ENCODE measurements at regions not wholly inside any gene's neighbourhood (a gene's known extent, or its start where the extent isn't known, plus 50 kb on each side); places are given as distances from the start of the nearest gene placed in this dataset.

DNA sequence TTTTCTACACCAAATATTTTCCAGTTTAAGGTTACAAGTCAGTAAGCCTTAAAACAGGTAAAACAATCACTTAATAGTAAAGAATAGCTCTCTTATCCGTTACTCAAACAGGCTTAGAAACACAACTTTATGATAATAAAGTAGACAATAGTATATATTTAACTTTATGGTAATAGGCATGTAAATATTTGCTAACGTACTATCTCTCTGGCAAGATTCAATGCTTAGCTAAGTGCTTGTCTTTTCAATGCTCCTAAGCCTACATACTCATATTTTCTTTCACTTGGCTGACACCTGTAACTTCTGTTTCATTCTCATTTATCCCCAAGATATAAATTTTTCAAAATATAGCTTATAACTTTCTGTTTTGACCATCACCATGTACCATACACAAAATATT is 358.2 kb downstream of the HTR1B start:
- intact Hi-C loops (cut with micrococcal nuclease; ENCODE audit: unreplicated experiment): no loop called here
- H3K9me3 Mint-ChIP-seq (ENCODE audit: unreplicated experiment): no peaks in the 10 kb centered on the region
- H3K4me3 Mint-ChIP-seq (ENCODE audit: unreplicated experiment): no peak overlapping the region
- peaks cover 18% of the 10 kb centered on the region for H3K27me3 Mint-ChIP-seq (ENCODE audit: insufficient read depth, unreplicated experiment)
- H3K4me1 ChIP-seq: no peaks in the 10 kb centered on the region
- no peaks in the 10 kb centered on the region for H3K36me3 ChIP-seq (ENCODE audit: control insufficient read depth, insufficient read depth, low read length)
- no peak overlapping the region for H3K4me3 ChIP-seq (ENCODE audit: low read depth, low read length)
- BruUV-seq (replicated peaks): no TSS peak
- CTCF ChIA-PET: no interaction called here
- TF ChIP-seq, protein P1, sequence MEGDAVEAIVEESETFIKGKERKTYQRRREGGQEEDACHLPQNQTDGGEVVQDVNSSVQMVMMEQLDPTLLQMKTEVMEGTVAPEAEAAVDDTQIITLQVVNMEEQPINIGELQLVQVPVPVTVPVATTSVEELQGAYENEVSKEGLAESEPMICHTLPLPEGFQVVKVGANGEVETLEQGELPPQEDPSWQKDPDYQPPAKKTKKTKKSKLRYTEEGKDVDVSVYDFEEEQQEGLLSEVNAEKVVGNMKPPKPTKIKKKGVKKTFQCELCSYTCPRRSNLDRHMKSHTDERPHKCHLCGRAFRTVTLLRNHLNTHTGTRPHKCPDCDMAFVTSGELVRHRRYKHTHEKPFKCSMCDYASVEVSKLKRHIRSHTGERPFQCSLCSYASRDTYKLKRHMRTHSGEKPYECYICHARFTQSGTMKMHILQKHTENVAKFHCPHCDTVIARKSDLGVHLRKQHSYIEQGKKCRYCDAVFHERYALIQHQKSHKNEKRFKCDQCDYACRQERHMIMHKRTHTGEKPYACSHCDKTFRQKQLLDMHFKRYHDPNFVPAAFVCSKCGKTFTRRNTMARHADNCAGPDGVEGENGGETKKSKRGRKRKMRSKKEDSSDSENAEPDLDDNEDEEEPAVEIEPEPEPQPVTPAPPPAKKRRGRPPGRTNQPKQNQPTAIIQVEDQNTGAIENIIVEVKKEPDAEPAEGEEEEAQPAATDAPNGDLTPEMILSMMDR (IDR thresholded peaks at IDR 0.05; ENCODE audit: insufficient read depth in 1 of 2, low read depth in 1 of 2, low read length in 1 of 2, severe bottlenecking in 1 of 2, unreplicated experiment in 1 of 2): no peak
- no peak for DNase-seq
- no peaks in the 10 kb centered on the region for H3K36me3 Mint-ChIP-seq (ENCODE audit: insufficient read depth, unreplicated experiment)
- H3K27me3 ChIP-seq (replicated peaks; ENCODE audit: control insufficient read depth, insufficient read depth, low read length): no peaks in the 10 kb centered on the region
- POLR2A ChIA-PET: no interaction called here
- H3K4me1 Mint-ChIP-seq (ENCODE audit: low read depth, unreplicated experiment): no peaks in the 10 kb centered on the region
- no peaks in the 10 kb centered on the region for H3K9me3 ChIP-seq
- no peak overlapping the region for H3K27ac Mint-ChIP-seq (ENCODE audit: unreplicated experiment)

DNA sequence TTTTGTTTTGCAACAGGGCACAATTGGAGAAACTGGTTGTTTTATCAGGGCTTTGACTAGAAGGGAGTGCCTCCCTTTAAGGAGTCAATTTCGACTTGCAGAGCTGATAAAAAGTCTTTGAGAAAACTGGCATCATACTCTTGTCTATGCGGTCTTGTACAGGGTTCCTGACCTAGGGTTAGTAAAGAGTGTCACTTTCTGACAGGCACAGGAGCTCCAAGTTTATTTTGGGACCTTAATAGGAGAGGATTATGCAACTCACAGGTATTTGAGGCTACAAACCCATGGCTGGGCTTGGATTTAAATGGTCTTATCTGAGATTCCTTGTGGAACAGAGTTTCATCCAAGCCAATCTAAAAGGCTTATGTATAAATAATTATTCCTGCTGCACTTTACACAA is 365.4 kb downstream of the HTR1B start:
- Mint-ChIP-seq H3K27ac (ENCODE audit: unreplicated experiment) (no peak overlapping the region), H3K36me3 (ENCODE audit: insufficient read depth, unreplicated experiment) (no peaks in the 10 kb centered on the region), H3K9me3 (ENCODE audit: unreplicated experiment) (no peaks in the 10 kb centered on the region), H3K4me1 (ENCODE audit: low read depth, unreplicated experiment) (no peaks in the 10 kb centered on the region), H3K27me3 (ENCODE audit: insufficient read depth, unreplicated experiment) (peaks cover 4% of the 10 kb centered on the region), H3K4me3 (ENCODE audit: unreplicated experiment) (no peak overlapping the region)
- intact Hi-C loops (cut with micrococcal nuclease; ENCODE audit: unreplicated experiment): no loop called here
- no peak for DNase-seq
- Histone ChIP-seq H3K9me3 (no peaks in the 10 kb centered on the region), H3K36me3 (ENCODE audit: control insufficient read depth, insufficient read depth, low read length) (no peaks in the 10 kb centered on the region), H3K27me3 (replicated peaks; ENCODE audit: control insufficient read depth, insufficient read depth, low read length) (no peaks in the 10 kb centered on the region), H3K4me1 (no peaks in the 10 kb centered on the region), H3K4me3 (ENCODE audit: low read depth, low read length) (no peak overlapping the region)
- POLR2A ChIA-PET: no interaction called here
- BruUV-seq (replicated peaks): no TSS peak
- TF ChIP-seq, protein P1 (IDR thresholded peaks at IDR 0.05; ENCODE audit: insufficient read depth in 1 of 2, low read depth in 1 of 2, low read length in 1 of 2, severe bottlenecking in 1 of 2, unreplicated experiment in 1 of 2): no peak
- CTCF ChIA-PET: no interaction called here

- no peaks in the 10 kb centered on the region for H3K9me3 Mint-ChIP-seq (ENCODE audit: unreplicated experiment)
- TF ChIP-seq, protein P1 (IDR thresholded peaks at IDR 0.05; ENCODE audit: insufficient read depth in 1 of 2, low read depth in 1 of 2, low read length in 1 of 2, severe bottlenecking in 1 of 2, unreplicated experiment in 1 of 2): no peak
- Histone ChIP-seq H3K4me1 (no peaks in the 10 kb centered on the region), H3K27me3 (replicated peaks; ENCODE audit: control insufficient read depth, insufficient read depth, low read length) (no peaks in the 10 kb centered on the region), H3K9me3 (no peaks in the 10 kb centered on the region), H3K36me3 (ENCODE audit: control insufficient read depth, insufficient read depth, low read length) (no peaks in the 10 kb centered on the region), H3K4me3 (ENCODE audit: low read depth, low read length) (no peak overlapping the region)
- ChIA-PET POLR2A (no interaction called here), CTCF (no interaction called here)
- no TSS peak for BruUV-seq (replicated peaks)
- no peak overlapping the region for H3K4me3 Mint-ChIP-seq (ENCODE audit: unreplicated experiment)
- no peaks in the 10 kb centered on the region for H3K36me3 Mint-ChIP-seq (ENCODE audit: insufficient read depth, unreplicated experiment)
- H3K27ac Mint-ChIP-seq (ENCODE audit: unreplicated experiment): no peak overlapping the region
- intact Hi-C loops (cut with micrococcal nuclease; ENCODE audit: unreplicated experiment): no loop called here
- no peaks in the 10 kb centered on the region for H3K27me3 Mint-ChIP-seq (ENCODE audit: insufficient read depth, unreplicated experiment)
- no peak for DNase-seq
- H3K4me1 Mint-ChIP-seq (ENCODE audit: low read depth, unreplicated experiment): no peaks in the 10 kb centered on the region
Measured at GRCh38 chr6:77095936-77096627, 367.2 kb downstream of the HTR1B start.
